ENCODE measurements at regions not wholly inside any gene's neighbourhood (a gene's known extent, or its start where the extent isn't known, plus 50 kb on each side); places are given as distances from the start of the nearest gene placed in this dataset.

DNA sequence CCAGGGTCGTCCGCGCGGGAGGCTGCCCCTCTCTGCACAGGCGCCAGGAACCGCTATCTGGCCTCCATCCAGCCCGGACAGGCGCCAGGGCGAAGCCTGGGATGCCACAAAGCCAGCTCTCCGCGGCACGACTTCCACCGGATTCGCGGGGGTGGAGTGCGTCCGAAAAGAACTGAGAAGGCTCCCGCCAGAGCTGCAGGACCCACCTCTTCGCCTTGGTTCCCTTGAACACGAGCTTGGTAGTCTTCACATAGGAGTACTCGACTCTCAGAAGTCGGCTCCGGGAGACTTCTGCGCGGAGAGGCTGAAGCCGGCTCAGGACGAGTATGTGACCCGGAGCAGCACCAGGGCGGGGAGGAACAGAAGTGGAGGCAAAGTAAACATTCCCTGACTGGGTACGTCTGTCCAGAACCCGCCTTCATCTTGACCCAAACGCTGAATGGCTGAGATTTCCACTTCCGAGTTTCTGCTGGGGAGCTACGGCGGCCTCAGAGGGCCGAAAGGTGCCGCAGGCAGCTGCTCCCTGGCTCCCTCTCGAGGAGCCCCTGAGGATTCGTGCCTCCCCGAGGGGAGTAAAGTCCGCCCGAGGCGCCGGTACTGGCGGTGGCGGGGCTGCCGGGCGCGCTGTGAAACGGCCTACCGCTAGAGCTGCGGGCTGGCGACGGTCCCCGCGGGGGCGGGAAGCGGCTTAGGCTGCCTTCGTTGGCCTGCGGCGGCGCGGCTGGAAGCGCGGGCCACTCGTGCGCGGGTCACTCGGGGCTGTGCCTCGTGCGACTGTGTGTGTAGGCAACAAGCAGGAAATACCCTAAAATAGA lies 2654.9 kb upstream of the DEFB115 start (continued):
- TF ChIP-seq CENPBD1 (CRISPR knock-in tag; IDR thresholded peaks at IDR 0.05; ENCODE audit: borderline replicate concordance, low read depth), result peak; percentile 79; the same call in 1 of the 2 replicates
- TF ChIP-seq KLF9 (CRISPR knock-in tag; IDR thresholded peaks at IDR 0.05; ENCODE audit: low read depth), result peak; percentile 57; the same call in 1 of the 2 replicates
- TF ChIP-seq ZFYVE20 (CRISPR knock-in tag; IDR thresholded peaks at IDR 0.05; ENCODE audit: borderline replicate concordance, low read depth), result 0 out of 2 replicates have a peak, but pooled peaks have one; percentile 52
- peak; percentile 89 for TF ChIP-seq NFYC (CRISPR knock-in tag; IDR thresholded peaks at IDR 0.05)
- TF ChIP-seq, protein P1, sequence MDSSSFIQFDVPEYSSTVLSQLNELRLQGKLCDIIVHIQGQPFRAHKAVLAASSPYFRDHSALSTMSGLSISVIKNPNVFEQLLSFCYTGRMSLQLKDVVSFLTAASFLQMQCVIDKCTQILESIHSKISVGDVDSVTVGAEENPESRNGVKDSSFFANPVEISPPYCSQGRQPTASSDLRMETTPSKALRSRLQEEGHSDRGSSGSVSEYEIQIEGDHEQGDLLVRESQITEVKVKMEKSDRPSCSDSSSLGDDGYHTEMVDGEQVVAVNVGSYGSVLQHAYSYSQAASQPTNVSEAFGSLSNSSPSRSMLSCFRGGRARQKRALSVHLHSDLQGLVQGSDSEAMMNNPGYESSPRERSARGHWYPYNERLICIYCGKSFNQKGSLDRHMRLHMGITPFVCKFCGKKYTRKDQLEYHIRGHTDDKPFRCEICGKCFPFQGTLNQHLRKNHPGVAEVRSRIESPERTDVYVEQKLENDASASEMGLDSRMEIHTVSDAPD (CRISPR knock-in tag; IDR thresholded peaks at IDR 0.05), result peak; percentile 88
- TF ChIP-seq ZNF772 (CRISPR knock-in tag; IDR thresholded peaks at IDR 0.05), result peak; percentile 91; the same call in 1 of the 2 replicates
- peak; percentile 23; the same call in 1 of the 2 replicates for TF ChIP-seq ZNF557 (CRISPR knock-in tag; IDR thresholded peaks at IDR 0.05)
- 0 out of 2 replicates have a peak, but pooled peaks have one; percentile 19 for TF ChIP-seq PRDM4 (CRISPR knock-in tag; IDR thresholded peaks at IDR 0.05; ENCODE audit: borderline replicate concordance)
- peak; percentile 77 for TF ChIP-seq ZNF12 (CRISPR knock-in tag; IDR thresholded peaks at IDR 0.05)
- peak; percentile 66 for TF ChIP-seq TEAD3 (CRISPR knock-in tag; optimal IDR thresholded peaks at IDR 0.05; ENCODE audit: borderline replicate concordance)
- TF ChIP-seq ZNF567 (CRISPR knock-in tag; IDR thresholded peaks at IDR 0.05; ENCODE audit: borderline replicate concordance), result peak; percentile 27; the same call in 1 of the 2 replicates
- peak; percentile 97 for TF ChIP-seq CC2D1A (CRISPR knock-in tag; IDR thresholded peaks at IDR 0.05)
- peak; percentile 85; the same call in 1 of the 2 replicates for TF ChIP-seq ZNF329 (CRISPR knock-in tag; IDR thresholded peaks at IDR 0.05; ENCODE audit: low read depth)
- peak; percentile 71; the same call in 1 of the 2 replicates for TF ChIP-seq FOXJ3 (CRISPR knock-in tag; IDR thresholded peaks at IDR 0.05; ENCODE audit: borderline replicate concordance)
- peak; percentile 93 for TF ChIP-seq SKI (IDR thresholded peaks at IDR 0.05; ENCODE audit: partially characterized antibody)
- peak; percentile 17; the same call in 1 of the 2 replicates for TF ChIP-seq CAMTA2 (CRISPR knock-in tag; IDR thresholded peaks at IDR 0.05; ENCODE audit: borderline replicate concordance)
- TF ChIP-seq, protein P2, sequence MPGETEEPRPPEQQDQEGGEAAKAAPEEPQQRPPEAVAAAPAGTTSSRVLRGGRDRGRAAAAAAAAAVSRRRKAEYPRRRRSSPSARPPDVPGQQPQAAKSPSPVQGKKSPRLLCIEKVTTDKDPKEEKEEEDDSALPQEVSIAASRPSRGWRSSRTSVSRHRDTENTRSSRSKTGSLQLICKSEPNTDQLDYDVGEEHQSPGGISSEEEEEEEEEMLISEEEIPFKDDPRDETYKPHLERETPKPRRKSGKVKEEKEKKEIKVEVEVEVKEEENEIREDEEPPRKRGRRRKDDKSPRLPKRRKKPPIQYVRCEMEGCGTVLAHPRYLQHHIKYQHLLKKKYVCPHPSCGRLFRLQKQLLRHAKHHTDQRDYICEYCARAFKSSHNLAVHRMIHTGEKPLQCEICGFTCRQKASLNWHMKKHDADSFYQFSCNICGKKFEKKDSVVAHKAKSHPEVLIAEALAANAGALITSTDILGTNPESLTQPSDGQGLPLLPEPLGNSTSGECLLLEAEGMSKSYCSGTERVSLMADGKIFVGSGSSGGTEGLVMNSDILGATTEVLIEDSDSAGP (CRISPR knock-in tag; IDR thresholded peaks at IDR 0.05; ENCODE audit: borderline replicate concordance), result peak; percentile 97
- TF ChIP-seq ADNP (CRISPR knock-in tag; IDR thresholded peaks at IDR 0.05), result 0 out of 2 replicates have a peak, but pooled peaks have one; percentile 9
- TF ChIP-seq NFIC (IDR thresholded peaks at IDR 0.05; ENCODE audit: low read length), result 0 out of 2 replicates have a peak, but pooled peaks have one; percentile 47
- peak; percentile 47; the same call in 1 of the 2 replicates for TF ChIP-seq ZNF230 (CRISPR knock-in tag; IDR thresholded peaks at IDR 0.05)
- TF ChIP-seq MAZ (IDR thresholded peaks at IDR 0.05; ENCODE audit: borderline replicate concordance, low read depth, low read length), result peak; percentile 93
- TF ChIP-seq MAZ (CRISPR knock-in tag; IDR thresholded peaks at IDR 0.05; ENCODE audit: low read depth), result peak; percentile 92
- peak; percentile 89 for TF ChIP-seq TBX2 (CRISPR knock-in tag; IDR thresholded peaks at IDR 0.05; ENCODE audit: borderline replicate concordance)

Measured in HepG2 (cell line).